Natural killer cell (primary cell): ENCODE measurements at regions not wholly inside any gene's neighbourhood (a gene's known extent, or its start where the extent isn't known, plus 50 kb on each side); places are given as distances from the start of the nearest gene placed in this dataset.
A peak's percentile ranks its signal among the peaks of the same experiment; 100 is the strongest.

Experiments used
- ATAC-seq, 3 donors: fragments of 150-1000 bp in 2 of 3; fragments of 200-7000 bp in 1 of 3; cut with Tn5 transposase; 1 replicate in 1 of 3; 2 replicates in 2 of 3; pipeline ENCODE4 v1.10.0; 2021; ENCODE audit warnings: mild to moderate bottlenecking in 2 of 3, moderate library complexity in 2 of 3
- DNase-seq, 2 donors: peaks; one replicate each; pipeline versions ENCODE4 v3.0.0 to v3.0.0-alpha.2; 2013 to 2021; ENCODE audit warnings: mixed read lengths in 1 of 2
- H3K27ac ChIP-seq: one replicate; pipeline ENCODE4 v1.5.1; 2013; ENCODE audit warnings: mild to moderate bottlenecking, low read length
- H3K27me3 ChIP-seq: one replicate; pipeline ENCODE4 v1.6.1; 2013; ENCODE audit warnings: low read length; ENCODE audit not compliant: control insufficient read depth, insufficient read depth
- H3K36me3 ChIP-seq: one replicate; pipeline ENCODE4 v1.6.1; 2013; ENCODE audit warnings: low read length; ENCODE audit not compliant: control insufficient read depth, insufficient read depth
- H3K4me1 ChIP-seq: one replicate; pipeline ENCODE4 v1.6.1; 2013; ENCODE audit warnings: low read length; ENCODE audit not compliant: control insufficient read depth, insufficient read depth
- H3K4me3 ChIP-seq: one replicate; pipeline ENCODE4 v1.5.1; 2013; ENCODE audit warnings: low read length
- H3K9me3 ChIP-seq: one replicate; pipeline ENCODE4 v1.6.1; 2013; ENCODE audit warnings: low read length; ENCODE audit not compliant: control insufficient read depth, insufficient read depth
- H3K27ac Mint-ChIP-seq, 2 donors: one replicate each; pipeline ENCODE4 v1.8.0; 2022; ENCODE audit warnings: mild to moderate bottlenecking in 2 of 2, mixed read lengths in 2 of 2, moderate library complexity in 1 of 2
- H3K27me3 Mint-ChIP-seq, 2 donors: one replicate each; pipeline ENCODE4 v1.8.0; 2022; ENCODE audit warnings: low read depth in 2 of 2, mixed read lengths in 2 of 2
- H3K36me3 Mint-ChIP-seq: one replicate; pipeline ENCODE4 v1.8.0; 2022; ENCODE audit warnings: mixed read lengths
- H3K4me1 Mint-ChIP-seq, 2 donors: one replicate each; pipeline ENCODE4 v1.8.0; 2022; ENCODE audit warnings: mixed read lengths in 2 of 2
- H3K4me3 Mint-ChIP-seq: one replicate; pipeline ENCODE4 v1.8.0; 2022; ENCODE audit warnings: mild to moderate bottlenecking, moderate library complexity, mixed read lengths
- H3K9me3 Mint-ChIP-seq, 2 donors: one replicate each; pipeline ENCODE4 v1.8.0; 2022; ENCODE audit warnings: mixed read lengths in 2 of 2
- WGBS: methylation state at CpG from one replicate; pipeline ENCODE4 v1.1.7; 2013; ENCODE audit warnings: missing lambda C conversion rate; ENCODE audit not compliant: insufficient coverage; 5-methylcytosine and 5-hydroxymethylcytosine counted together
- intact Hi-C: fragments of 100-400 bp; cut with micrococcal nuclease; formaldehyde crosslinking; loops from one replicate; pipeline ENCODE4 v1.14.2; 2022
- TF ChIP-seq, protein P1 (sequence below): fragments of 200-600 bp; IDR thresholded peaks from one replicate; pipeline ENCODE4 v1.8.0; 2022; ENCODE audit warnings: antibody characterized with exemption

- no peak for ATAC-seq
- no peaks in the 10 kb centered on the region for H3K4me1 ChIP-seq
- no peaks in the 10 kb centered on the region for H3K36me3 ChIP-seq
- H3K4me3 ChIP-seq = no peak overlapping the region
- no peak for DNase-seq
- WGBS = 95% methylated on average over 11 of the region's 13 CpGs
- Mint-ChIP-seq H3K4me1 (peaks cover under 1 to 20% of the 10 kb centered on the region in 2 donors), H3K4me3 (no peak overlapping the region), H3K27ac (no peak overlapping the region), H3K27me3 (no peaks in the 10 kb centered on the region), H3K9me3 (no peaks in the 10 kb centered on the region), H3K36me3 (no peaks in the 10 kb centered on the region)
- H3K27me3 ChIP-seq = no peaks in the 10 kb centered on the region
- TF ChIP-seq, protein P1, sequence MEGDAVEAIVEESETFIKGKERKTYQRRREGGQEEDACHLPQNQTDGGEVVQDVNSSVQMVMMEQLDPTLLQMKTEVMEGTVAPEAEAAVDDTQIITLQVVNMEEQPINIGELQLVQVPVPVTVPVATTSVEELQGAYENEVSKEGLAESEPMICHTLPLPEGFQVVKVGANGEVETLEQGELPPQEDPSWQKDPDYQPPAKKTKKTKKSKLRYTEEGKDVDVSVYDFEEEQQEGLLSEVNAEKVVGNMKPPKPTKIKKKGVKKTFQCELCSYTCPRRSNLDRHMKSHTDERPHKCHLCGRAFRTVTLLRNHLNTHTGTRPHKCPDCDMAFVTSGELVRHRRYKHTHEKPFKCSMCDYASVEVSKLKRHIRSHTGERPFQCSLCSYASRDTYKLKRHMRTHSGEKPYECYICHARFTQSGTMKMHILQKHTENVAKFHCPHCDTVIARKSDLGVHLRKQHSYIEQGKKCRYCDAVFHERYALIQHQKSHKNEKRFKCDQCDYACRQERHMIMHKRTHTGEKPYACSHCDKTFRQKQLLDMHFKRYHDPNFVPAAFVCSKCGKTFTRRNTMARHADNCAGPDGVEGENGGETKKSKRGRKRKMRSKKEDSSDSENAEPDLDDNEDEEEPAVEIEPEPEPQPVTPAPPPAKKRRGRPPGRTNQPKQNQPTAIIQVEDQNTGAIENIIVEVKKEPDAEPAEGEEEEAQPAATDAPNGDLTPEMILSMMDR = no peak
- no peak overlapping the region for H3K27ac ChIP-seq
- no peaks in the 10 kb centered on the region for H3K9me3 ChIP-seq
- intact Hi-C loops = no loop called here
Measured at GRCh38 chr16:73129455-73129854, 81.5 kb upstream of the ZFHX3 start.

DNA sequence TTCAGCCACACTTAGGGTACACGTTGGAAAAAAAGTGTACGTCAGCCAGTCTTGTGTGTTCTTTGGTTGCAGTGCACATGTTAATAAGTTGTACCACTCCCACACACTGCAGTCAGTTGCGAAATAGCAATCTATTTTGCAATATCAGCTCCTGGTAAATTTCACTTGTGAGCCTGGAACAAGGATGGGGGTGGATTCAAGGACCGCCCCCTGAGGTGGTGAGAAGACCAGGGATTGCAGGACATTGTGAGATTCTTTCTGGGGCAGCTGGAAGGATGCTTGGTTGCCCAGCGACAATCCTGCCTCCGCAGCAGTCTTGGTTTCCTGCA is 78.6 kb upstream of the ZFHX3 start:
- 91% methylated on average over 6 of the region's 6 CpGs for WGBS
- Mint-ChIP-seq H3K36me3 (no peaks in the 10 kb centered on the region), H3K4me1 (peaks cover 22 to 44% of the 10 kb centered on the region in 2 donors), H3K27ac (peak overlapping the region; percentile 12 to 41), H3K27me3 (no peaks in the 10 kb centered on the region), H3K4me3 (no peak overlapping the region), H3K9me3 (no peaks in the 10 kb centered on the region)
- no peak for ATAC-seq
- H3K9me3 ChIP-seq = no peaks in the 10 kb centered on the region
- TF ChIP-seq, protein P1 = no peak
- no peak overlapping the region for H3K27ac ChIP-seq
- no peak overlapping the region for H3K4me3 ChIP-seq
- peaks cover 18% of the 10 kb centered on the region for H3K4me1 ChIP-seq
- H3K36me3 ChIP-seq = no peaks in the 10 kb centered on the region
- intact Hi-C loops = no loop called here
- no peak for DNase-seq
- H3K27me3 ChIP-seq = no peaks in the 10 kb centered on the region

GRCh38 chr16:73125850-73126524 is 78.1 kb upstream of the ZFHX3 start:
- no peak overlapping the region for H3K27ac ChIP-seq
- no peaks in the 10 kb centered on the region for H3K36me3 ChIP-seq
- H3K36me3 Mint-ChIP-seq = no peaks in the 10 kb centered on the region
- peak overlapping the region in 1 of 2 donors; percentile 41 for H3K27ac Mint-ChIP-seq
- no peaks in the 10 kb centered on the region for H3K27me3 Mint-ChIP-seq
- no peaks in the 10 kb centered on the region for H3K9me3 ChIP-seq
- H3K4me1 ChIP-seq = peaks cover 18% of the 10 kb centered on the region
- peaks cover 22 to 44% of the 10 kb centered on the region in 2 donors for H3K4me1 Mint-ChIP-seq
- DNase-seq = no peak
- TF ChIP-seq, protein P1 = no peak
- ATAC-seq = no peak
- WGBS = 90% methylated on average over 6 of the region's 7 CpGs
- H3K4me3 ChIP-seq = no peak overlapping the region
- no peaks in the 10 kb centered on the region for H3K27me3 ChIP-seq
- H3K9me3 Mint-ChIP-seq = no peaks in the 10 kb centered on the region
- H3K4me3 Mint-ChIP-seq = no peak overlapping the region
- intact Hi-C loops = no loop called here
